ENCODE measurements at regions not wholly inside any gene's neighbourhood (a gene's known extent, or its start where the extent isn't known, plus 50 kb on each side); places are given as distances from the start of the nearest gene placed in this dataset.

GRCh38 chr1:214154596-214155292 lies 126.2 kb upstream of the SMYD2 start:
- no peak for DNase-seq (ENCODE audit: low read depth in 1 of 2, low spot score in 1 of 2)
- in situ Hi-C loops (cut with HindIII; ENCODE audit: low pct_unique_long_range_greater_than_20kb, low sequenced_read_pairs): no loop called here
- no peak for TF ChIP-seq JUND (IDR thresholded peaks at IDR 0.05; ENCODE audit: low read depth)

- in situ Hi-C loops (cut with HindIII; ENCODE audit: low pct_unique_long_range_greater_than_20kb, low sequenced_read_pairs): no loop called here
- no peak for TF ChIP-seq JUND (IDR thresholded peaks at IDR 0.05; ENCODE audit: low read depth)
- no peak for DNase-seq (ENCODE audit: low read depth in 1 of 2, low spot score in 1 of 2)
These were observed 124.9 kb upstream of the SMYD2 start for GRCh38 chr1:214155987-214156625.

- TF ChIP-seq JUND (IDR thresholded peaks at IDR 0.05; ENCODE audit: low read depth): no peak
- in situ Hi-C loops (cut with HindIII; ENCODE audit: low pct_unique_long_range_greater_than_20kb, low sequenced_read_pairs): no loop called here
- no peak for DNase-seq (ENCODE audit: low read depth in 1 of 2, low spot score in 1 of 2)
These were observed 116.8 kb upstream of the SMYD2 start for GRCh38 chr1:214164173-214164572.

DNA sequence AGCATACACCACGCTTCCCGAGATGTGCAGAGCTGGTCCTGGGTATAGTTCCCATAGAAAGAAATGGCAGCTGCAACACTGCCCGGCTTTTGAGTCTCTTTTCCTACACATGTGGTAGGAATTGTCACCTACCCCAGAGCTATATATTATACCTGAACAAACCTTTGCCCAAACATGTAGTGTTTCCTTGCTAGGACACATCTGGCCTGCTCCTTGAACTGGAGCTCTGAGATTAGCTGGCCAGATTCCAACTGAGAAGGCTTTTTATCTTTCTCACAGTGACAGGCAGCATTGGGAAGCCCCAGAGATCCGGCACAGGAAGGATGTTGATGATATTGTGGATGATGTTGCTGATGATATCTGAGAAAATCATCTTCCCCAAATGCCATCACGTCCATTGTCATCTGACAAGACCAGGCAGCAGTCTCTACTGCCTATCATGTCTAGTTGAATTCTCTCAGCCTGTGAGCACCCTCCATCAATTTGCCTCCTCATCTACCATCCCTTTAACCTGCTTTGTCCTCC lies 115.0 kb upstream of the SMYD2 start:
- no peak for TF ChIP-seq JUND (IDR thresholded peaks at IDR 0.05; ENCODE audit: low read depth)
- DNase-seq (ENCODE audit: low read depth in 1 of 2, low spot score in 1 of 2): no peak
- in situ Hi-C loops (cut with HindIII; ENCODE audit: low pct_unique_long_range_greater_than_20kb, low sequenced_read_pairs): no loop called here

- no peak for DNase-seq (ENCODE audit: low read depth in 1 of 2, low spot score in 1 of 2)
- TF ChIP-seq JUND (IDR thresholded peaks at IDR 0.05; ENCODE audit: low read depth): no peak
- in situ Hi-C loops (cut with HindIII; ENCODE audit: low pct_unique_long_range_greater_than_20kb, low sequenced_read_pairs): no loop called here
These were observed 106.3 kb upstream of the SMYD2 start for GRCh38 chr1:214174508-214175199.

GRCh38 chr1:214178102-214178501 lies 102.9 kb upstream of the SMYD2 start:
- in situ Hi-C loops (cut with HindIII; ENCODE audit: low pct_unique_long_range_greater_than_20kb, low sequenced_read_pairs): no loop called here
- TF ChIP-seq JUND (IDR thresholded peaks at IDR 0.05; ENCODE audit: low read depth): no peak
- no peak for DNase-seq (ENCODE audit: low read depth in 1 of 2, low spot score in 1 of 2)

DNA sequence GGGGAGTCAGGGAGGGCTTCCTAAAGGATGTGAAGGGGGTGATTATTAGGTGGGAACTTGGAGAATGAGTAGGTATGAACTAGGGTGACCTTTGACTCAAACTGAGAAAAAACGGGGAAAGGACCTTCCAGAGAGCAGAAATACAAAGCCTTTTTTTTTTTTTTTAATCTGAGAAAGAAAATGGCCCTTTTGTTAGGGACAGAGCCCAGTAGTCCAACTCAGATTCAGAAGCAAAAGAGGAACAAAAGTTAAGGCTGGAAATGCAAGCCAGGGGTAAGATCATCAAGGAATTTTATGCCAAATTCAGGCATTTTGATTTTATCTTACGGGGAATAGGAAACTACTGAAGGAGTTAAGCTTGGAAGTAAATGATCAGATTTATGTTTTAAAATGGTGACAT lies 96.0 kb upstream of the SMYD2 start:
- in situ Hi-C loops (cut with HindIII; ENCODE audit: low pct_unique_long_range_greater_than_20kb, low sequenced_read_pairs): no loop called here
- no peak for DNase-seq (ENCODE audit: low read depth in 1 of 2, low spot score in 1 of 2)
- no peak for TF ChIP-seq JUND (IDR thresholded peaks at IDR 0.05; ENCODE audit: low read depth)

GRCh38 chr1:214186103-214186824 lies 94.7 kb upstream of the SMYD2 start:
- in situ Hi-C loops (cut with HindIII; ENCODE audit: low pct_unique_long_range_greater_than_20kb, low sequenced_read_pairs): no loop called here
- no peak for DNase-seq (ENCODE audit: low read depth in 1 of 2, low spot score in 1 of 2)
- no peak for TF ChIP-seq JUND (IDR thresholded peaks at IDR 0.05; ENCODE audit: low read depth)

GRCh38 chr1:214187121-214187900 lies 93.6 kb upstream of the SMYD2 start:
- TF ChIP-seq JUND (IDR thresholded peaks at IDR 0.05; ENCODE audit: low read depth): no peak
- DNase-seq (ENCODE audit: low read depth in 1 of 2, low spot score in 1 of 2): no peak
- in situ Hi-C loops (cut with HindIII; ENCODE audit: low pct_unique_long_range_greater_than_20kb, low sequenced_read_pairs): no loop called here

DNA sequence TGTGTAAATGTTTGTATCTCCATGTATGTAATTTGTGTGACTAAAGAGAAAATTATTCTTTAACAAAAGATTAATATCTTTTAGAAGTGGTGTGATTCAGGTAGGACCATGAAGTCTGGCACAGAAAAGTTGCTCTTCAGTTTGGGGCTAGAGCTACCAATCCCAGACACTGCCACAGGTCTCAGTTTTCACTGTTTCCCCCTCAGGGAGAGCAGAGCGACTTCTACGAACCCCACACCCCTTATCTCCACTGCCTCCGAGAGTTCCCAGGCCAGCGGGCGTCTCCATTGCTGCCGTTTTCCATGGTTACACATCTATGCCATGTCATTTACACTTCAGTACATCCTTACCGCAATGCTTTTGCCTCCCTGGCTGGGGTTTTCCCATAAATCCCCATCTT lies 93.0 kb upstream of the SMYD2 start:
- no peak for TF ChIP-seq JUND (IDR thresholded peaks at IDR 0.05; ENCODE audit: low read depth)
- in situ Hi-C loops (cut with HindIII; ENCODE audit: low pct_unique_long_range_greater_than_20kb, low sequenced_read_pairs): no loop called here
- no peak for DNase-seq (ENCODE audit: low read depth in 1 of 2, low spot score in 1 of 2)

- no peak for TF ChIP-seq JUND (IDR thresholded peaks at IDR 0.05; ENCODE audit: low read depth)
- in situ Hi-C loops (cut with HindIII; ENCODE audit: low pct_unique_long_range_greater_than_20kb, low sequenced_read_pairs): no loop called here
- no peak for DNase-seq (ENCODE audit: low read depth in 1 of 2, low spot score in 1 of 2)
These were observed 92.1 kb upstream of the SMYD2 start for GRCh38 chr1:214188835-214189234.

All from T47D (cell line).